HG02763 (cell line): ENCODE measurements at regions not wholly inside any gene's neighbourhood (a gene's known extent, or its start where the extent isn't known, plus 50 kb on each side); places are given as distances from the start of the nearest gene placed in this dataset.
"Not testable (repeated sequence)": the region's sequence is repeated elsewhere in the genome, so short reads cannot be mapped to it uniquely, and the experiment has no call there.

ENCODE experiments used
- ATAC-seq: cut with Tn5 transposase; IDR thresholded peaks from one replicate; pipeline ENCODE4 v1.9.1; 2021; ENCODE audit warnings: mild to moderate bottlenecking, moderate library complexity; ENCODE audit not compliant: unreplicated experiment

DNA sequence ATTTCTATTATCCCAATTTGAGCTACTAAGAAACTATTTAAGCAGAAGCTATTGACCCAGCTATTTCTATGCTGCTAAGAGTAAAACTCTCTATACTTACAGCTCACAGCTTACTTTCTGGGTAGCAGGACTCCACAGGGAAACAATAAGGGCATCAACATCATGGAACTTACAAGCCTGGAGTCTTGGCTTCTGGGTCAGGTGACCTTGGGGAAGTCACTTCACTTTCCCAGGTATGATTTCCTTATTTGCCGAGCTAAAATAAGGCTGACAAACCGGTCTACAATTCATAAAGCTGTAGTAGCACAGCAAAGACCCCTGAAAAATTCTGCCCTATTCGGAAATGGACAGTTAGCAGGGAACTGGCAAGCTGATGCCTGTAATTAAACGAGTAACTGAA lies 278.3 kb upstream of the NR2F2 start:
- ATAC-seq = no peak

DNA sequence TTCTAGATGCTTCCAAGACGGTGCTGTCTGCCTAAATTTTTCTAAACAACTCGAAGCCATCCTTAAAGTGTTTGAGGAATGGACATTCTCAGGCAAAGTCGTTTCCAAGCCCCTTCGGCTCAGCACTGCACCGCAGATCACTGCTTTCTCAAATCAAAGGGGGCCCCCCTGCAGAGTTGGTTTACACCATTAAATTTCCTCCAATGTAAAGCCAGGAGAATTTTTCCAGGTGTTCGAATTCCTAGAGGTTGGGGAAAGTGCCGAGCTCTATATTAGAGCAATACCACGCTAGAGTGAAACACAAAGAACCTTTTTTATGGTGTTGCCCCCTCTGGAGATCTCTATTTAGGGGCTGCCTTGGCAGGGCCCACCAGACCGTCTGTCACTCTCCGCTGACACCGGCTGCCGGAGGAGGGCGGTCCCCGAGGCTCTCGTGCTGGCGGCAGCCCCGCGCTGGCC lies 277.9 kb upstream of the NR2F2 start:
- no peak for ATAC-seq

DNA sequence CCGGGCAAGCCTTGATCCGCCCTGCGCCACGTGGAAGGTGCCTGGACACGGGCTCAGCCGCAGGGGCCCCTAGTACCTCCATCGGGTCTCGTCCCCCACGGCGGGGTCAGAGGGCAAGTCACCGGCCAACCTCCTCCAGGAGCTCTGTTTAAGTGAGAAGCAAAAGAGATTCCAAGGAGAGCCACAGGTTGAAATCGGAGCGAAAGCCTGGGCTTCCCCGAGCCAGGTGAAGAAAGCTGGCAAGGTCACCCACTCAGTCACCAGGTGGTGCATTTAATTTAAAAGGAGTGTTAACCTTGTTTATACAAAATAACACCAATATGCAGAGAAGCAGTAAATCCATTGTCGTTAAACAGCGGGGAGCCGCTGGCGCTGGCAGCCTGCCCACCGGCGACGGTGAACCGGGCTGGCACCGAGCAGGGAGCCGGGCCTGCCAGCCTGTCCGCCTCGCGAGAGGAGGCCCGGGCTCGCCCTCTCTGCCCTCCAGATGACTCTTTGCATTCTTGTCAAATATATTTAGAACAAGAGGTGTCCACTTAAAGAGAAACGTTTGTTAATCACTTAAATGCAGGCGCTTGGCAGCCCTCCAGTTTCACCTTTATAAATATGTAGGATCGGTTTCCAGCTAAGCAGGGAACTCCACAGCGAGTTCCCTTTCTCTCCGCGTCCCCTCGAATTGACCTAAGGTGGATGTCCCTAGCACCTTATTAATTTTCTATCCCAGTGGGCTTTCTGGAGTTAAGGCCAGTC lies 277.3 kb upstream of the NR2F2 start:
- ATAC-seq = no peak

DNA sequence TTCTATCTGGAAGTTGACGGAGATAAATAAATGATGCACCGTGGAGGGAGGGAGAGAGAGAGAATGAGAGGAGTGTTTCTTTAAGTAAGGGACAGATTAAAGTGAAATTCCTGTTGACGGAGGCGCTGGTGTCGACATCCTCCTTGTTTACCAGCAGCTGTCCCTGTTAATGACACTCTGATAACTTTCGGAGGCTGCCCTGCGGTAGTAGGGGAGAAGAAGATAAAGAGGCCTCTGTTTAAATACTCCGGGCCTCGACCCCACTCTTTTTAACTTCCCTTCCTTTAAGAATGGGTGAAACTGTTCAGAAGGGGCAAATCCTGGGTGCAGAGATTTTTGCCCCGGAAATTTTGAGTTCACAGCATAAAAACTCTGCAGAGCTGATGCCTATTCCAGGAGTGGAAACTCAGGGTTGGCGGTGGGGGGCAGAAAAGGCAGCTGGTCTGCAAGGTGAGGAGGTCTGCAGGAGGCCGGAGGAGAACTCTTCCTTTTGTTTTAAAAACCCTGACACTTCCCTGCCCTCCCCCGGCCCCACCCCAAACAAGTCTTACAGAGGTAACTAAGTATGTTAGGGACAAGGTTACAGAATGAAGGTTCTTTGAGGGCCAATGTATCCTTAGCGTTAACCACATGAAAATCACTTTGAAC lies 276.6 kb upstream of the NR2F2 start:
- ATAC-seq = no peak

DNA sequence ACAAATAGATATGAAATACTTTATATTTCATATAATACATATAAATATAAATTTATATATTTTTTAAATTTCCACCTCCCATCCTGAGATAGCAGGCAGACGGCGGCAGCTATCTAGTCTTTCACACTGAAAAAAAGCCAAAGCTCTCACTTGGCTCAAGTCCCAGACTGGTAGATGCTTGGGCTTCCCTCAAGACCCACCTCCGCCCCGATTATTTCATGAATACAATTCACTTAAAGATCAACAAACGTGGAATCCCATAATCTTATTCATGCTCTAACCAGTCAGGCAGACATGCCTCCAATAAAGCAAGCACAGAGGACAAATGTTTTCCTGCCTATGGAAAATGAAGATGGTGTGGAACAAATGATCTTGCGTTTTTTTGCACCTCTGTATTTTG lies 275.9 kb upstream of the NR2F2 start:
- no peak for ATAC-seq

DNA sequence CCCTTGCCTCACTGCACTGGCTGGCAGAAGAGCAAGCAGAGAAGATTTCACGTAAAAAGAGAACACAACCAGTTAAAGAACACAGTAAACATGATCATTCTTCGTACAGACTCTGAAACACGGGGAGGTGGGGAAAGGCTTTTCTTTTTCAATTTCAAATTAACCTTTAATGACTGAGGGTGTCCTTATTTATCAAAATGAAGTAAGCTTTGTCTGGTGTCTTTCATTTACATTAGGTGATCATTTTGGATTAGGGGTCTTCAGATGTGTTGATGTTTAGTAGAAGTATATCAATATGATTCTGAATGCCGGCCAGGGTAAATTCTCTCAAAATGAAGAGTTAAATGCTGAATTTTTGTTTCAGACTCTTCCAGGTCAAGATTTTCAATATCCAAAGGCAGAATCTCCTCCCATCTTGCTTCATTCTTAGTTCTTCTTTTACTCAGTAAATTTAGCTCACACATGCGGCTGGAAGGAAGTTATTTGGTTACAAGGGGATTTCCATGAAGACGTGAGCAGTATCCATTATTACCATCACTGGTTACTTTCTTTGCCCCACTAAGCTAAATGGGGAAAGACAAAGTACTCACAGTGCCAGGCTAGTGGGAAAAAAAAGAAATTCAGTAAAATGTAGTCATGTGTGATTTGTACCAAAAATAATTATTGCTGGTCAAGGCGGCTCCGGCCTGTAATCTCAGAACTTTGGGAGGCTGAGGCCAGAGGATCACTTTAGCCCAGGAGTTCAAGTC lies 272.2 kb upstream of the NR2F2 start:
- peak; percentile 73 for ATAC-seq

DNA sequence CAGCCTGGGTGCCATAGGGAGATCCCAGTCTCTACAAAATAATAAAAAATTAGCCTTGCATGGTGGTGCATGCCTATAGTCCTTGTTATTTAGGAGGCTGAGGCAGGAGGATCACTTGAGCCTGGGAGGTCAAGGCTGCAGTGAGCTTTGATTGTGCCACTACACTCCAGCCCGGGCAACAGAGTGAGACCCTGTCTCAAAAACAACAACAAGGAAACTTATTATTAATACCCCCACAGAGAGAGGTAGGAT lies 271.7 kb upstream of the NR2F2 start:
- not testable (repeated sequence) for ATAC-seq

DNA sequence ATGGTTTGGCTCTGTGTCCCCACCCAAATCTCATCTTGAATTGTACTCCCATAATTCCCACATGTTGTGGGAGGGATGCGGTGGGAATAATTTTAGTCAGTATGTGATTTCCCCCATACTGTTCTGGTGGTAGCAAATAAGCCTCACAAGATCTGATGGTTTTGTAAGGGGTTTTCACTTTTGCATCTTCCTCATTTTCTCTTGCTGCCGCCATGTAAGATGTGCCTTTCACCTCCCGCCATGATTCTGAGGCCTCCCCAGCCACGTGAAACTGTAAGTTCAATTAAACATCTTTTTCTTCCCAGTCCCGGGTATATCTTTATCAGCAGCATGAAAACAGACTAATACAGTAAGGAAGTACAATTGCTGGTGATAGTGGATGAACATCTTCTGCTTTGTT lies 269.9 kb upstream of the NR2F2 start:
- ATAC-seq = not testable (repeated sequence)

DNA sequence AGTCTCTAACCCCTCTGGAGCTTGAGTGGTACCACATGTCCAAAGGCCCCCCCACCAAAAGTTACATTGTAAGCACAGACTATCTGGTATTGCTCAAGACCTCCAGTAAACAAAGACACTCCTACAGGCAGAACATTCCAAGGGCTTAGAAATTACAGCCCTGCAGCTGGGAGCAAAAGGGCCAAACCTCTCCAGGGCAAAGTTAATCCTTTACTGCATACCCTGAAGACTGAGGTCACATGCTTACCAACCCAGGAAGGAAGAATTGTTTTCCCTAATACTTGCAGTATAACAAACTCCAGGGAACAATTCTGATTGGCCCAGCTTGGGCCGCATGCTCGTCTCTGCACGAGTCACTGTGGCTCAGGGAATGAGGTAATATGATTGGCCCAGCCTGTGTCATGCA lies 266.1 kb upstream of the NR2F2 start:
- no peak for ATAC-seq

DNA sequence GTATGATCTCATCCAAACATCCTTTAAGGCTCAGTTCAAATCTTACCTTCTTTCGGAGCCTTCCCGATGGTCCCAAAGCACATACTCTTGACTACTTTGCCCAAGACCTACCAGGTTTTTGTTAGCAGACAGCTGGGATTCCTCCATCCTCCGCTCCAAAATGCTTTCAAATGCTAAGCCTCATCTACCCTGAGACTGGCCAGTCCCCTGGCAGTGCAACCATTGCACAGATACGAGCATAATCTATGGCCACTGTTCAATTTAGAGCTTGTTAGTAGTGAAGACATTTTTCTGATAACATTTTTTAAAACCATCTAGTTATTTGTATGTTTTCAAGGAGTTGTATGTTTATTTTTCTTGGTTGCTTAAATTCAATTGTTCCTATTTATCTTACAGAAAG lies 264.4 kb upstream of the NR2F2 start:
- ATAC-seq = no peak

DNA sequence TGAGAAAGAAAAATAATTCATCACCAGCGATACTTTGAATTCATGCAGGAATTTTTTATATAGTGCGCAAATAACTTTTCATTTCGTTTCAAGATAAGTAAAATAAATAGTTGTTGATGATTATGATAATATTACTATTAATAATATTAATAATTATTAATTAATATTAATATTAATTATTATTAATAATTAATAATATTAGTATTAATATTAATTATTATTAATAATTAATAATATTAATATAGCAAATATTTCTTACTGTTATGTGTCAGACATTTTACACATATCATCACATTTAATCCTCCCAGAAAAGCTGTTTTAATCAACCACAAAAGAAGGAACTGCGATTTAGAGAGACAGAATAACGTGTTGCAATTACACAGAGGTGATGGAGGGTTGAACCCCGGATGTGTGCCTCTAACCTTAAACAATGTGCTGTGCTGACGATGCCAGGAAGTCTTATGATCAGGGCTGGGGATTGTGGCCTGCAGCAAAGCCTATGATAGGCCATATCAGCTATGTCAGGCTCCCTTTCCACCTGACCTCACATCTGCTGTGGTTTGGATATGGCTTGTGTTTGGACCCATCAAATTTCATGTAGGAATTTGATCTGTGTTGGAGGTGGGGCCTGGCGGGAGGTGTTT lies 263.5 kb upstream of the NR2F2 start:
- no peak for ATAC-seq

DNA sequence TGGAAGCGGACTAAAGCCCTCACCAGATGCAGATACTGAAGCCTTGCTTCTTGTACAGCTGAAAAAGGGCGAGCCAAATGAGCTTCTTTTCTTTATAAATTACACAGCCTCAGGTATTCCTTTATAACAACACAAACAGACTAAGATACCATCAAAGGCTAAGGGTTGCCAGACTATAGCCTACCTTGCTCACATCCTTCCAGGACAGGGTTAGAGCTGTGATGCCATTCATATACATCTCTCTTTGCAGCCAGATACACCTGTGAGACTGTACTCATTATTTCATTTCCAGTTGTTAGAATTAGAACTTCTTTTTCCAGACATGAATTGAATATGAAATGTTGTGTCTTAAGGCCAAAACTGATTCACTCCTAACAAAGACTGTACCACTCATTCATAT lies 262.8 kb upstream of the NR2F2 start:
- ATAC-seq = no peak

DNA sequence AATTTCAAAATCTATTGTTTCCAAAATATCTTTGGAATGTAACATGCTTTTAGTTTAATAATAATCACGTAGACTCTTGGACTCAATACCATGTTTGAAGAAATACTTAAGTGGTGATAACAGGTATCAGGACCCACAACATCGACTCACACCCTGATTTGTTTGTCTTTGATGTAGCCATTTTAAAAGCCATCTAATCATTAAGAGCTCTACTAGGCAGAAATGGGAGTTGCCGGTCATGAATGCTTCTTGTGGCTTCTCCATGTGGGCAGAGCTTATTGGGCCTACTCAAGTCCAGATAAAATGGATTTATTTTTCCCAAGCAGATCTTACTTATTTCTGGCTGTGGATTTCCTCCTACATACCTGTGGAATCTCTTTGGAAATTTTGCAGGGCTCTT lies 261.6 kb upstream of the NR2F2 start:
- ATAC-seq = no peak

DNA sequence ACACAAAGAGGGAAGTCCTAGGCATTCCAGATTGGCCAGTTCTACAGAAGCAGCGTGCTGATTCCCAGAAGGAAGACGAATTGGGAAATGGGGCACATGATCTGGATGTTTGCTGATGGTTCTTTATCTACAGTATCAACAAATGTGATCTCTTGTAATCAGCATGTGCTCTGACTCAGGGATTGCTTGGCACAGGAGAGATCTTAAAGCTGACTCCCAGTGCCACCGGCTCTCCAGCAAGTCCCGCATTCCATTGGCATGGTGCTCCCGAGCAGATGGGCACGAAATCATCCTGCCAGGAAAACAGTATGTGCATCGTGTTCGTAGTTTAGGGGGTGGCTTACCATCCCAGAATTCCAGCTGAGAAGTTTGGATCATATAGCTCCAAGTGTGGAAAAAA lies 259.9 kb upstream of the NR2F2 start:
- no peak for ATAC-seq

DNA sequence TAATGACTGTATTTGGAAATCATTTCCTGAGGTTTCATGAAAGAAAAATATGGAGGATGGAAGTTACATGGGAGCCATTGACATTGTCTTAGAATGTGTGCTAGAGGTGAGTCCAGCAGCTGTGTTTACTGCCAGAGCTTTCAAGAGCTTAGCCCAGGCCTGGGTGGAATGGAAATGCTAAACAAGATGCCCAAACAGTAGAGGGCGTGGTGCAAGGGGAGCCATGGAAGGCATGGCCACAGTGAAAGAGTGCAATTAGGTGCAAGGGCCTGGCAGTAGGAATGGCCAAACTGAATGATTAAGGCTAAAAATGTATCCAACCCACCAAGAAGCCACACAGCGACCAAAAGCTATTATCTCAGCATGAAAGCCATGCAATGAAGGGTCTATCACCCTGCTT lies 257.7 kb upstream of the NR2F2 start:
- no peak for ATAC-seq

DNA sequence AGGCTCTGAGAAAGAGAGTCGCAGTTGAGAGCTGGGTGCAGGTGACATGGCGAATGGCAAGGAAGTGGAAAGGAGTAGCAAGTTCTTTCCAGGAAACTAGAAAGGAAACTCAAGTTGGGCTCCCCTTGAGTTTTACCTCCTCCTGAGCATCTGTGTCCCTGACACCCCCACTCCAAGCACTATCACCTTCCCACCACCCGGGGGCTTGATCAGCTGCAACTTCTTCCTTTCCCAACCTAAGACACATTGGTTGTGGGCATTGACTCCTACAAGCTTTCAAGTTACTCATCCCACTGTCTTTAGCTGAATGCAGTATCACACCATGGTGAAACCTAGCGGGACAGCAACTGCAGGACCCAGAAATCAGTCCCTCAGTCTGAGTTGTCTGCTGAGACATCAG lies 256.6 kb upstream of the NR2F2 start:
- ATAC-seq = no peak

DNA sequence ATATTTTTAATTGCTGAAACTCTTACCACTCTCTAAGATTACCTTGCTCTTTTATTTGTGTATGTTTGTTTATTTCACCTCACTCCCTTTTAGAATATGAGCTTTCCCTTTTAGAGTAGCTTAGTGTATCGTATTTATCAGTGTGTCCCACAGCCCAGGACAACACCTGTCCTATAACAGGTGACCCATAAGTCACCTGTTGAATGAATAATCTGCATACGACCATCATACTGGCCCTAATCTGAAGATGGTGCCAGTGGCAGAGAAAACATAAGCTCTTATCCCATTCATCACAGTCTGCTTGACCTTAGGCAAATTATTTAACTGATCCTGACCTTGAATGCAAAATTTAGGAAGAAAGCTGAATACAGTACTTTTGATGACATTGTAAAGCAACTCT lies 254.6 kb upstream of the NR2F2 start:
- no peak for ATAC-seq

DNA sequence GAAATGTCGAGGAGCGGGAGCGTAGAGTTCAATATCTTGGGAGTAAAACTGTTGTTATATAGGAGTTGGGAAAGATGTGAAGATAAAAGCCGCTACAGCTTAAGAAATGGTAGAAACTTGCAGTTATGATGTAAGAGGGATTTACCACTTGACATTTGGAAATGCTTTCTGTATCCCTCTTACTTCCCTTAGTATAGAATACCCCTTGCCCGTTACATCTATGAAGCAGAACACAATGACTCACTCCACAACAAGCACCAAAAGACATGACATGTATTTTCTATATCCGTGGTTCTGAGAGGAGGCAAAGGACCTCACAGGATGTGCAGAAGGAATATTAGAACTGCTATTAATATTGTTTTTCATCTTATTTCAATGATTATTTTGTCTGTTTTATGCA lies 254.2 kb upstream of the NR2F2 start:
- ATAC-seq = no peak

DNA sequence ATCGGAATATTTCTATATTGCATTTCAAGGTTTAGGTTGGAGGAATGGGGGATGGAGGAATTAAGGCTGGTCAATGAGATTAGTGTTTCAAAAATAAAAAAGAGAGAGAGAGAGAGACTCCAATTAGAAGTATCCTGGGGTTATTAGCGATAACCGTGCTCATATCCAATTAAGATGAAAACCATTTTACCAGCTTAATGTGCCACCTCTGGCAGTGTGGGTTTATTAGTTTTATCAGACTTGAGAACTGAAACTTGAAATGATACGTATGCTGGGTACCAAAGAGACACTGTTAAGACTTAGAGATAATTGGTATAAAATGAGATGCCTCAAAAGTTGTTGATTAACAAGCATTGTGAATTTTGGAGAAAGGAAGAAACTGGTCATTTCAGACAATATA lies 251.5 kb upstream of the NR2F2 start:
- no peak for ATAC-seq

DNA sequence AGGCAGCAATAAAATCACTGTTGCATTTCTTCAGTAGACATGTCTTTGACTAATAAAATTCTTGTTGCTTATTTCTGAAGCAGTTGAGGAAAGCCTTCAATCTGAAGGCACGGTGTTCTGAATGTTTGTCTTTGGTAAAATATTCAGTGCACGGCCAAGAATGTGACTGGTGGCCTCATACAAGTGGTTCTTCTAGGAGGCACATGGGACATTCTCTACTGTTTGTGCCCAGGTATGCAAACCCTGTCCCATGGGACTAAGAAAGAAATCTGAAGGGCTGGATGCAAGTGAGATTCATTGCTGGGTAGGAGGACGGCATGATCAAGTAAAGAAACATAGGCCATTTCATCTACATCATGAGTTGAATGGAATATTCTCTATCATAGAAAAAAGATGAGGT lies 250.6 kb upstream of the NR2F2 start:
- ATAC-seq = no peak

DNA sequence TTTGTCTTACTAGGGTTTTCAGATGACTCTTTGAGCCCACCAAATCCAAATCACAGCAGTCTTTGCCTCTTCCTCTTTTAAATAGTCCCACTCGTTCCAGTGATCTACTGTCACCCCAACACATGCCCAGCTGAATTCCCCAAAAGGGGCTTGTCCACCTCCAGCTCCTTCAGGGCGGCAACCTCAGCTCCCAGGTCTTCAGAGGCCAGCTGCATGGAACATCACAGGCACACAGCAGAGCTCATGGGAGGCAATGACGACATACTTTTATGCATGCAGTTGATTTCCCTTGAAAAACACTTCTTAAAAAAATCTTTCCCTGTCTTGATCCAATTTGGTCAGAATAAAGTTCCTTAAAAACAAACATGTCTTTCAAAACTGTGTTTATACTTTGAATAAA lies 244.3 kb upstream of the NR2F2 start:
- ATAC-seq = no peak
